ENCODE measurements at regions not wholly inside any gene's neighbourhood (a gene's known extent, or its start where the extent isn't known, plus 50 kb on each side); places are given as distances from the start of the nearest gene placed in this dataset.
A peak's percentile ranks its signal among the peaks of the same experiment; 100 is the strongest.

GRCh38 chr7:127530148-127530547, 55.2 kb downstream of the GCC1 start:
- 87 to 100% methylated on average over 1 of the region's 1 CpG for WGBS, 2 experiments (ENCODE audit: insufficient coverage in 1 of 2, insufficient read length in 1 of 2)
- Histone ChIP-seq H3K4me3 (ENCODE audit: low read length) (no peak overlapping the region), H3K9me3 (ENCODE audit: control insufficient read depth, low read length) (peaks cover 16% of the 10 kb centered on the region), H3K9ac (ENCODE audit: extremely low read depth, low read length, poor library complexity, severe bottlenecking) (no peak overlapping the region), H3K27ac (ENCODE audit: low read depth, low read length) (no peak overlapping the region), H3K4me1 (ENCODE audit: control insufficient read depth, insufficient read depth, low read length) (no peaks in the 10 kb centered on the region), H3K36me3 (ENCODE audit: control insufficient read depth, insufficient read depth, low read length) (no peaks in the 10 kb centered on the region), H3K27me3 (ENCODE audit: control insufficient read depth, insufficient read depth, low read length, poor library complexity, severe bottlenecking) (no peaks in the 10 kb centered on the region)
- no peak overlapping the region for H3K27ac Mint-ChIP-seq
- peaks cover 14% of the 10 kb centered on the region for H3K4me1 Mint-ChIP-seq
- TF ChIP-seq, protein P1, sequence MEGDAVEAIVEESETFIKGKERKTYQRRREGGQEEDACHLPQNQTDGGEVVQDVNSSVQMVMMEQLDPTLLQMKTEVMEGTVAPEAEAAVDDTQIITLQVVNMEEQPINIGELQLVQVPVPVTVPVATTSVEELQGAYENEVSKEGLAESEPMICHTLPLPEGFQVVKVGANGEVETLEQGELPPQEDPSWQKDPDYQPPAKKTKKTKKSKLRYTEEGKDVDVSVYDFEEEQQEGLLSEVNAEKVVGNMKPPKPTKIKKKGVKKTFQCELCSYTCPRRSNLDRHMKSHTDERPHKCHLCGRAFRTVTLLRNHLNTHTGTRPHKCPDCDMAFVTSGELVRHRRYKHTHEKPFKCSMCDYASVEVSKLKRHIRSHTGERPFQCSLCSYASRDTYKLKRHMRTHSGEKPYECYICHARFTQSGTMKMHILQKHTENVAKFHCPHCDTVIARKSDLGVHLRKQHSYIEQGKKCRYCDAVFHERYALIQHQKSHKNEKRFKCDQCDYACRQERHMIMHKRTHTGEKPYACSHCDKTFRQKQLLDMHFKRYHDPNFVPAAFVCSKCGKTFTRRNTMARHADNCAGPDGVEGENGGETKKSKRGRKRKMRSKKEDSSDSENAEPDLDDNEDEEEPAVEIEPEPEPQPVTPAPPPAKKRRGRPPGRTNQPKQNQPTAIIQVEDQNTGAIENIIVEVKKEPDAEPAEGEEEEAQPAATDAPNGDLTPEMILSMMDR (conservative IDR thresholded peaks at IDR 0.05), result no peak
- peaks cover 17% of the 10 kb centered on the region for H3K9me3 Mint-ChIP-seq
- H3K4me3 Mint-ChIP-seq, result no peak overlapping the region
- H3K36me3 Mint-ChIP-seq (ENCODE audit: low read depth), result no peaks in the 10 kb centered on the region
- peaks cover 75% of the 10 kb centered on the region for H3K27me3 Mint-ChIP-seq (ENCODE audit: insufficient read depth)
- DNase-seq, result no peak

- WGBS, 2 experiments (ENCODE audit: insufficient coverage in 1 of 2, insufficient read length in 1 of 2), result 77 to 78% methylated on average over 3 to 4 of the region's 4 CpGs
- DNase-seq, result peak; percentile 54
- Histone ChIP-seq H3K4me3 (ENCODE audit: low read length) (no peak overlapping the region), H3K4me1 (ENCODE audit: control insufficient read depth, insufficient read depth, low read length) (no peaks in the 10 kb centered on the region), H3K27me3 (ENCODE audit: control insufficient read depth, insufficient read depth, low read length, poor library complexity, severe bottlenecking) (no peaks in the 10 kb centered on the region), H3K27ac (ENCODE audit: low read depth, low read length) (no peak overlapping the region), H3K9me3 (ENCODE audit: control insufficient read depth, low read length) (peaks cover 16% of the 10 kb centered on the region), H3K9ac (ENCODE audit: extremely low read depth, low read length, poor library complexity, severe bottlenecking) (no peak overlapping the region), H3K36me3 (ENCODE audit: control insufficient read depth, insufficient read depth, low read length) (no peaks in the 10 kb centered on the region)
- Mint-ChIP-seq H3K27ac (no peak overlapping the region), H3K4me3 (no peak overlapping the region), H3K36me3 (ENCODE audit: low read depth) (no peaks in the 10 kb centered on the region), H3K9me3 (peaks cover 22% of the 10 kb centered on the region), H3K4me1 (peaks cover 7% of the 10 kb centered on the region), H3K27me3 (ENCODE audit: insufficient read depth) (peaks cover 77% of the 10 kb centered on the region)
- TF ChIP-seq, protein P1 (conservative IDR thresholded peaks at IDR 0.05), result no peak
Observed at GRCh38 chr7:127527561-127527960, 57.8 kb downstream of the GCC1 start.

DNA sequence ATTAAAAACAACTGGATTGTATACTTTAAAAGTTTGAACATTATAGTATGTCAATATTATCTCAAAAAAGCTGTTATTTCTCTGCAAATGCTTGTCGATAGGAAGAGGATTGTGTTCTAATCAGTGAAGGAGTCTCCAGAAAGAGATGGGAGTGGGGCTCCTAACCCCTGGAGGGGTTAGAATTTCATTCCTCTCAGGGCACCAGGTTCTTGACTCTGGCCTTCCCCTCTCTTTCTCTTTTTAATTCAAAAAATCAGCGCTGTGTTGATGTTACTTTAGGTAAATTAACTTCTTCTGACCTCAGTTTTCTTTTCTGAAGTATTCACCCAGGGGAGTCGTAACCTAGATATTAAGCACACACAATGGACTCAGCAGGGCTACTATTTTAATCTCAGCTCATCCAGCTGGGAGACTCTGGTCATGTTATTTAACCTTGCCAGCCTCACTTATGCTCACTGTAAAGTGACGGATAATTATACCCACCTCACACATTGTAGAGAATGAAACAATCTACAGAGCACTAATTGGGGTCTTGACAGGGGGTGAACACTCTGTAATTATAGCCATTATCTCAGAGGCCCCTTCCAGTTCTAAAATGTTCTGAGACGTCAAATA, 59.4 kb downstream of the GCC1 start:
- Histone ChIP-seq H3K9ac (ENCODE audit: extremely low read depth, low read length, poor library complexity, severe bottlenecking) (no peak overlapping the region), H3K4me3 (ENCODE audit: low read length) (no peak overlapping the region), H3K27ac (ENCODE audit: low read depth, low read length) (no peak overlapping the region), H3K9me3 (ENCODE audit: control insufficient read depth, low read length) (peaks cover 16% of the 10 kb centered on the region), H3K27me3 (ENCODE audit: control insufficient read depth, insufficient read depth, low read length, poor library complexity, severe bottlenecking) (no peaks in the 10 kb centered on the region), H3K4me1 (ENCODE audit: control insufficient read depth, insufficient read depth, low read length) (no peaks in the 10 kb centered on the region), H3K36me3 (ENCODE audit: control insufficient read depth, insufficient read depth, low read length) (no peaks in the 10 kb centered on the region)
- TF ChIP-seq, protein P1 (conservative IDR thresholded peaks at IDR 0.05), result no peak
- H3K4me3 Mint-ChIP-seq, result no peak overlapping the region
- DNase-seq, result no peak
- H3K4me1 Mint-ChIP-seq, result peaks cover 7% of the 10 kb centered on the region
- no peak overlapping the region for H3K27ac Mint-ChIP-seq
- peaks cover 67% of the 10 kb centered on the region for H3K27me3 Mint-ChIP-seq (ENCODE audit: insufficient read depth)
- H3K36me3 Mint-ChIP-seq (ENCODE audit: low read depth), result no peaks in the 10 kb centered on the region
- peaks cover 23% of the 10 kb centered on the region for H3K9me3 Mint-ChIP-seq
- WGBS, 2 experiments (ENCODE audit: insufficient coverage in 1 of 2, insufficient read length in 1 of 2), result 39% methylated on average over 4 of the region's 5 CpGs; no CpG with 5 or more reads in 1 of the 2 experiments
